ENCODE measurements at regions not wholly inside any gene's neighbourhood (a gene's known extent, or its start where the extent isn't known, plus 50 kb on each side); places are given as distances from the start of the nearest gene placed in this dataset.

DNA sequence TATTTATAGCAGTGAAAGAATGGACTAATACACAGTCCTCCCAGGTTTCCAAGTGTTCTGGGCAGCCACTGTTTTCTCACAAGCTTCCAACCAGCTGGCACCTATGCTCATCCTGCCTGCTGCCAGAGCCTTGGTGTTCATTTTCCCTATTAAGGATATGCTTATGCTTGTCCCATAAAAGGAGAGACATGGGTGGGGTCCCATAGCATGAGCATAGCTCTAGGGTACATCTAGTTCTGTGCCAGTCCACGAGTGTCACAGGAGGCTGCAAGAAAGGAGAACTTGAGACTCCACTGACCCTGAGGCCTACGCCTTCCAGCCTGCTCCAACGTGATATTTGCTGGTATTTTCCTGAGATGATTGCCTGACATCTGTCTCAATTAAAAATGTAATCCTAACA is 192.4 kb upstream of the PTGFR start:
- TF ChIP-seq ZSCAN29 (IDR thresholded peaks at IDR 0.05) (no peak), CREBBP (IDR thresholded peaks at IDR 0.05; ENCODE audit: low read depth, low read length) (no peak), CEBPB (tag; IDR thresholded peaks at IDR 0.05) (no peak), U2AF2 (optimal IDR thresholded peaks at IDR 0.05; ENCODE audit: low read depth, low read length) (no peak), CBX8 (IDR thresholded peaks at IDR 0.05; ENCODE audit: borderline replicate concordance, extremely low read depth, low read depth, low read length, poor library complexity, severe bottlenecking) (no peak), HDAC6 (IDR thresholded peaks at IDR 0.05; ENCODE audit: low read depth, low read length) (no peak), SMC3 (conservative IDR thresholded peaks at IDR 0.05; ENCODE audit: insufficient read depth, low read depth, low read length) (no peak), EHMT2 (IDR thresholded peaks at IDR 0.05) (no peak), EP300 (IDR thresholded peaks at IDR 0.05; ENCODE audit: low read length) (no peak), ZNF274 (IDR thresholded peaks at IDR 0.05; ENCODE audit: borderline replicate concordance, low read depth, low read length) (no peak), ZNF75A (CRISPR knock-in tag; IDR thresholded peaks at IDR 0.05) (no peak)
- TF ChIP-seq, protein P1, sequence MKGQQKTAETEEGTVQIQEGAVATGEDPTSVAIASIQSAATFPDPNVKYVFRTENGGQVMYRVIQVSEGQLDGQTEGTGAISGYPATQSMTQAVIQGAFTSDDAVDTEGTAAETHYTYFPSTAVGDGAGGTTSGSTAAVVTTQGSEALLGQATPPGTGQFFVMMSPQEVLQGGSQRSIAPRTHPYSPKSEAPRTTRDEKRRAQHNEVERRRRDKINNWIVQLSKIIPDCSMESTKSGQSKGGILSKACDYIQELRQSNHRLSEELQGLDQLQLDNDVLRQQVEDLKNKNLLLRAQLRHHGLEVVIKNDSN (CRISPR knock-in tag; IDR thresholded peaks at IDR 0.05), result no peak
- TF ChIP-seq, protein P2, sequence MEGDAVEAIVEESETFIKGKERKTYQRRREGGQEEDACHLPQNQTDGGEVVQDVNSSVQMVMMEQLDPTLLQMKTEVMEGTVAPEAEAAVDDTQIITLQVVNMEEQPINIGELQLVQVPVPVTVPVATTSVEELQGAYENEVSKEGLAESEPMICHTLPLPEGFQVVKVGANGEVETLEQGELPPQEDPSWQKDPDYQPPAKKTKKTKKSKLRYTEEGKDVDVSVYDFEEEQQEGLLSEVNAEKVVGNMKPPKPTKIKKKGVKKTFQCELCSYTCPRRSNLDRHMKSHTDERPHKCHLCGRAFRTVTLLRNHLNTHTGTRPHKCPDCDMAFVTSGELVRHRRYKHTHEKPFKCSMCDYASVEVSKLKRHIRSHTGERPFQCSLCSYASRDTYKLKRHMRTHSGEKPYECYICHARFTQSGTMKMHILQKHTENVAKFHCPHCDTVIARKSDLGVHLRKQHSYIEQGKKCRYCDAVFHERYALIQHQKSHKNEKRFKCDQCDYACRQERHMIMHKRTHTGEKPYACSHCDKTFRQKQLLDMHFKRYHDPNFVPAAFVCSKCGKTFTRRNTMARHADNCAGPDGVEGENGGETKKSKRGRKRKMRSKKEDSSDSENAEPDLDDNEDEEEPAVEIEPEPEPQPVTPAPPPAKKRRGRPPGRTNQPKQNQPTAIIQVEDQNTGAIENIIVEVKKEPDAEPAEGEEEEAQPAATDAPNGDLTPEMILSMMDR (IDR thresholded peaks at IDR 0.05 in 2 of 3, conservative IDR thresholded peaks at IDR 0.05 in 1 of 3; ENCODE audit: insufficient read depth in 2 of 3, low read depth in 1 of 3, low read length in 3 of 3), result no peak
- TF ChIP-seq, protein P3, sequence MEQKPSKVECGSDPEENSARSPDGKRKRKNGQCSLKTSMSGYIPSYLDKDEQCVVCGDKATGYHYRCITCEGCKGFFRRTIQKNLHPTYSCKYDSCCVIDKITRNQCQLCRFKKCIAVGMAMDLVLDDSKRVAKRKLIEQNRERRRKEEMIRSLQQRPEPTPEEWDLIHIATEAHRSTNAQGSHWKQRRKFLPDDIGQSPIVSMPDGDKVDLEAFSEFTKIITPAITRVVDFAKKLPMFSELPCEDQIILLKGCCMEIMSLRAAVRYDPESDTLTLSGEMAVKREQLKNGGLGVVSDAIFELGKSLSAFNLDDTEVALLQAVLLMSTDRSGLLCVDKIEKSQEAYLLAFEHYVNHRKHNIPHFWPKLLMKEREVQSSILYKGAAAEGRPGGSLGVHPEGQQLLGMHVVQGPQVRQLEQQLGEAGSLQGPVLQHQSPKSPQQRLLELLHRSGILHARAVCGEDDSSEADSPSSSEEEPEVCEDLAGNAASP (IDR thresholded peaks at IDR 0.05), result no peak

Measured in K562 (cell line).